Activated T-helper 9 cell treated with anti-CD3 and anti-CD28 coated beads, Interleukin-2, amount 50 U/mL, for 16 hours (primary cell): ENCODE measurements at regions not wholly inside any gene's neighbourhood (a gene's known extent, or its start where the extent isn't known, plus 50 kb on each side); places are given as distances from the start of the nearest gene placed in this dataset.
A peak's percentile ranks its signal among the peaks of the same experiment; 100 is the strongest.

Experiments
- DNase-seq: peaks from one replicate; pipeline ENCODE4 v3.0.0-alpha.2; 2020; ENCODE audit warnings: low read depth

GRCh38 chr20:60126975-60127374, 168.8 kb downstream of the CDH26 start:
- no peak for DNase-seq

DNA sequence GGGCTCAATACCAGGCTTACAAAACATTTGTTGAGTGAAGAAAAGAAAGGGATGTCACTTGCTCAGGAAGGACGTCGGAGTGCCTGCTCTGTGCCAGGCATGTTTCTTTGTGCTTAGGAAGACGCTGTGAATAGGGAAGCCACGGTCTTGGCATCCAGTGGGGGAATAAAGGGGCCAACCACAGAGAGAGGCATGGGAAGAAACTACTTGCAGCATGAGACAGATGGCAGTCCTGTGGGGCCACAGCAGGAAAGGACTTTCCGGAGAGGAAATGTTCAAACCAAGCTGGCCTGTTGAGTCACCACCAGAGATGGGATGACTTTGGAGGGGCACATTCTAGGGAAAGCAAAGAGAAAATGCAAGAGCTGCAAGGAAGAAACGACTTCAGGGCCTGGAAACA, 173.2 kb downstream of the CDH26 start:
- DNase-seq: no peak

DNA sequence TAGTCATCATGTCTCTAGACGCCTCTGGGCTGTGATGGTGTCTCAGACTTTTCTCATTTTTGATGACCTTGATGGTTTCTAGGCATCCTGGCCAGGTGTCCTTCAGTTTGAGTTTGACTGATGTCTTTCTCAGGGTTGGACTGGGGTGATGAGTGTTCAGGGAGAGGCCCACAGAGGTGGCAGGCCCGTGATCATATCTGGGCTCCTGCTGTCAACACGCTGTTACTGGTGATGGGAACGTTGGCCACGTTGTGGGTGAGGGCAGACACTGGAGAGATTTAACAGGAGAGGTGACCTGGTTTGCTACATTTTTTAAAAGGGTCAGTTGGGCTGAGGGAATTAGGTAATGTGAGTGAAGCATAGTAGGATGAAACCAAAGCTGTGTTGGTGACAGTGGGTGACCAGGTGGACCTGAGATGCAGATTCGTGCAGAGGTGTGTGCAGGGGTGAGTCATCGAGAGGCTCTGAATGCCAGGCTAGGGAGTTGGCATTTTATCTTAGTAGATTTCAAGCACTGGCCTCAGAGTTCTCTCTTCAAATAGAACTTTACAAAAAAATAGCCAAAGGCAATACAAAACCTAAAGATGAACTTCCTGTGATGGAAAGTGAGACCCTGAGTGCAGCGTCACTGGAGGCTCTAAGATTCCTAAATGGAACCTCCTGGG, 174.1 kb downstream of the CDH26 start:
- no peak for DNase-seq

GRCh38 chr20:60132827-60133670, 174.8 kb downstream of the CDH26 start:
- no peak for DNase-seq

GRCh38 chr20:60135276-60135675, 177.1 kb downstream of the CDH26 start:
- DNase-seq: no peak

DNA sequence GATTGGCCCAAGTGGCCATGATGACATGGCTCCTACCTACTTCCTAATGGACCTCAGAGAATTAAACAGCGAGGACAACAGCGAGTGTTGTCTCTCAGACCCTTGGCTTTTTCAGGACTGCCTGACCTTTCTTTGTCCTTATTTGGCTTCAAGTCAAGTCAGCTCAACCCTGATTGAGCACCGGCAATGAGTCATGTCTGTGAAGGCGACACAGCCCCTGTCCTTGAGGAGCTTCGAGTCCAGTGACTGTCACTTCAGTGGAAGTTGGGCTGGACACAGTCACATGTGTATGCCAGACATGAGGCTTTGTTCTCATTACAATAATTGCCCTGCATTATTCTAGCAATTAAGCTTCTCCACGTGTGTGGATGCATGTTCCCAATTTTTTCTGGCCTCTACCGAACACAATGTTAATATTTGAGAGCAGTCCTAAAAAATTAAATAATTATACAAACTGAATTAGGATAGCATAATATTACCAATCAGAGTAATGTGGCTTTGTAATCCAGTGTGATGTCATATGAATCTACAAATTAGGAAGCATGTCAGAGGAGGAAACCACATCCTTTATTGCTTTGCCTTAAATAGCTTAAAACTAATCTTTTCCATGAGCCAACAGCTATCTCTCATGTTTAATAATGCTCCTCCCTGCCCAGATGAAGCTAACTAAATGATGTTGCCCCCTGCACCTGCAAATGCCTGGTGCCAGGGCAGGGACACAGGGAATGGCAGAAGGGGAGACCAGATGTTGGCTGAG, 178.6 kb downstream of the CDH26 start:
- DNase-seq: no peak

GRCh38 chr20:60137657-60138245, 179.5 kb downstream of the CDH26 start:
- DNase-seq: no peak

DNA sequence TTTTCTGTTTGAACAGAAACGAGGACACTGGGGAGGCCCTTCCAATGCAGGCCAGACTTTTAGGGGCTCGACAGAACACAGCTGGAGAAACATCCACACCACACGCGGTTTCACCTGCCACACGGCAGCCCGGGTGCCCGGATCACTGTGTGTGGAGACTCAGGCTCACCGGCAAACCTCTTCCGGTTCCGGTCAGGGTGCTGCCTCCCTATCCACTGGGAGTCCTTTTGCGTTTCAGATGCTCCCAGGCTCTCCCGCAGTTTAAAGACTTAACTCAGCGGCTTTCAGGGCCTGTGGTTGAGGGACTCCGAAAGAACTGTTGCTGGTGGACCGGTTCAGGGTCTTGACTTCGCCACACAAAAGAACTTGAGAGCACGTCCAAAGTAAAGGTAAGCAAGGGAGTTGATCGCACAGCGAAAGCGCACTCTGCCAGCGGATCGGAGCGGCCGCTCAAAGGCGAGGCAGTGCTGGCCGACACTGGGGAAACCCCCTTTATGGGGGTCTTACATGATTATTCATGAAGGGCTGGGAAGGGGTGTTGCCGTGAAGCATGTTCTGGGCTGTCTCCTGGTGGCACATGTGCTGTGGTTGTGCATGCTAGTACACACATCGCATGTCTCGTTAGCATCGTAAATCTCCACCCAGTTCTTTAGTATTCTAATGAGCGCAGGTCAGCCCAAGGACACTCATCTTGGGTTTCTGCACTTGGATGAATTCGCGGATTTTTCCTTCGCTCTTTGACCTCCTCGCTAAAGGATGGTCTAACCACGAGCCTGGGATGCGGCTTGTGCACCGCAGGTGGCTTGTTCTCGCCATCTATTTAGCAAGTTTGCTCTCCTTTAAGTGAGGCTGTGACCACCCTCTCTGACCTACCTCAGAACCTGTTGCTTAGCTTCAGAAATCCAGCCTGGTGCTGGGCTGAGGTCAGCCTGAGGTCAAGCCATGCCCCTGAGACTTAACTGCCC, 180.3 kb downstream of the CDH26 start:
- peak; percentile 13 for DNase-seq

GRCh38 chr20:60139663-60140446, 181.6 kb downstream of the CDH26 start:
- no peak for DNase-seq

DNA sequence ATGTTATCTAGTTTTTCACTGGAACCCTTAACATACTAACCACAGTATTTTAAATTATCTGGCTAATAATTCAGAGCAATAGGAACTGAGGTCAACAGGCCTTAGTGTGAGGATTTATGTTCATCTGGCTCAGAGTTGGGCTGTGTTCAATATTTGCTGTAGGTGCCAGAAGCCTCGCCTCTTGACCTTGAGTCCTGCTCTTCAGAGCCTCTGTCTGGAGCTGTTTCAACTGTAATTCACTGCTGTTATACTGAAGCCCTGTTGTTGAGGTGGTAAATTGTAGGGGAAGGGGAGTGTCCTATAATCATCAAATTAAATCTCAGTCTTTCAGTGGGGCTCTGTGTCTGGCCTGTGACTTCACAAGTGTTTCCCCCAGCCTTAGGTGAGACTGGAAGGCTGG, 184.4 kb downstream of the CDH26 start:
- no peak for DNase-seq

DNA sequence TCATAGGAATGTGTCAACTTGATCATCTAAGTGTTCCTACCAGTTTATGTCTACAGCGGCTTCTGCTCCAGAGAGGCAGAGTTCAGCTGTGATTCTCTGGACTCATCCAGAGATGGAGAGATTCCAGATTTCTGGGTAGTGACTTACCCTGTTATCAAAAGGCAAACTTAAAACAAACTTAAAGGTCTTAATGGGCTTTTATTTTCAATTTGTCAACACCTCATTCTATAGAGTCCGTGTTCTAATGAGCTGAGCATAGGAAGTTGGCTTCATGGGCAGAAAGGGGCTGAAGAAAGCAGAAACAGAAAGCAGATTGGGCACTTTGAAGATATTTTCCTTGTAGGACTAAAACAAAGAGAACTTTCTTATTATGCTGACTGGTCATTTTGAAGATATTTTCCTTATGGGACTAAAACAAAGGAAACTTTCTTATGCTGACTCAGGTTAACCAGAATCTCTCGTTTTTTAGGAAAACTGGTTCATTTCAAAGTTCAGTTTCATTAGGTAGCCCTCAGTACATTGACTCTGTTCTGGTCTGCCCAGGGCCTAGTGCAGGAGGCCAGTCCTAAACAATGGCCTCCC, 185.1 kb downstream of the CDH26 start:
- no peak for DNase-seq

- DNase-seq: no peak
Observed at GRCh38 chr20:60144404-60144803, 186.2 kb downstream of the CDH26 start.

- no peak for DNase-seq
Observed at GRCh38 chr20:60144974-60145527, 186.8 kb downstream of the CDH26 start.

GRCh38 chr20:60147004-60147403, 188.8 kb downstream of the CDH26 start:
- no peak for DNase-seq

DNA sequence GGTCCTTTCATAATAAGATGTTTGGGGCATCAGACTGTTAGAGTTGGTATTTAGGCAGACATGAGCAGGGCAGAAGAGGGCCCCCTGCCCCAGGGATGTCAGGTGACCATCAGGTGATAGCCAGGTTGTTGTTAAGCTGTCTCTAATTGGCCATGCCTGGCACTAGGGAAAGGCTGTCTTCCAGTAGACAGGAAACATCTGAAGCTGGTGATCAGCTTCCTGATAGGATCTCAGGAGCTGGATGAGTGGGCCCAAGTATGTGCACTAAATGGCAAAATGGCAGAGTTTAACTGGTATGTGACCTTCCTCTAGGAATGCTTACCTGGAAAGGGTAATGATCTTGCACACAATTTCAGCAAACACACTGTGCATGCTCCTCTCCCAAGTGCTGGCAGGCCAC, 190.7 kb downstream of the CDH26 start:
- no peak for DNase-seq

GRCh38 chr20:60152792-60153191, 194.6 kb downstream of the CDH26 start:
- DNase-seq: no peak

DNA sequence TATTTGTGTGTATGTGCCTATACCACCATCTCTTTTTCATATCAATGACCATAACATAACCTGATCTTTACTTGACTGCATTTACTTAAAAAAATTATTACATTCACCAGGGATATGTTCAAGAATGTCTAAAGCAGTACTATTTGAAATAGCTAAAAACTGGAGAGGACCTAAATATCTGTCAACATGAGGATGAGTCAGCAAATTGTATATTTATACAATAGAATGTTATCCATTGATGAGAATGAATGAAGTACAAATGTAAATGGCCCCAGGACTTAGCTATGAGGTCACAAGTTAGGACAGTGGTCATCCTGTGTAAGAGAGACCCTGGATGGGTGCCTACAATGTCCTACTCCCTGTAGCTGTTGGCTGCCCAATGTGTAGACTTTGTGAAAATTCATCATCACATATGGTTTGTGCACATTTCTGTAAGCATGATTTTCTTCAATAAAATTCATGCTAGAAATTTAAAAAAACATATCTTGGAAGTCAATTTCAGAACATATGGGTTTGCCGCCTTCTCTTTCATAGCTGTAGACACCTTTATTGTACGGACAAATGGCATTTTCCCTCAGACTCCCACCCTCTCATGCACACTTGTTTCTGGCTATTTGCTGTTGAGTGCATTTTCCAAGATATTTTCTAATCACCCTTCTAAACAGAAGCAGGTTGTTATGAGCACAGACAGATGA, 202.4 kb downstream of the CDH26 start:
- DNase-seq: no peak

- no peak for DNase-seq
Observed at GRCh38 chr20:60167812-60168211, 209.6 kb downstream of the CDH26 start.

DNA sequence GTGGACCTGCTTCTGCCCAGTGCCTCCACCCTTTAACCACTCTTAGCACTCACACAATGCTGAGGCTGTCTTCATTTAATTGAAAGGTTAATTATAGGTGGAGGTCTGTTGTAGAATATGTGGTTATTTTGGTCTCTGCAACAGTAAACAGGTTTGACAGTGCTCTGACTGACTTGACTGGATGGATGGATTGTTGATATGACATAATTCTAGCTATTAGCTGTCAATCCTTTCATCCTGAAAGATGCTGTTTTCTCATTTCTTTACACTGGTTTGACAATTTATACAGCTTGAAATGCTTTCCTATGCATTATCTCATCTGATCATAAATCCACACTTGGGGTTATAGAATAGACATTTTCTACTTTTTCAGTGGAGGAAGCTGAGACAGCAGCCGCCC, 210.7 kb downstream of the CDH26 start:
- DNase-seq: no peak
